HL-60 (cell line): ENCODE measurements at regions not wholly inside any gene's neighbourhood (a gene's known extent, or its start where the extent isn't known, plus 50 kb on each side); places are given as distances from the start of the nearest gene placed in this dataset.
A peak's percentile ranks its signal among the peaks of the same experiment; 100 is the strongest.

ENCODE experiments used
- CTCF ChIP-seq: IDR thresholded peaks from one replicate; pipeline ENCODE4 v1.5.1; 2011; ENCODE audit warnings: low read length, control low read depth, inconsistent platforms; ENCODE audit not compliant: insufficient read depth
- POLR2AphosphoS5 ChIP-seq: IDR thresholded peaks from 2 replicates; pipeline ENCODE4 v1.6.1; 2012; ENCODE audit warnings: low read depth

- TF ChIP-seq CTCF (no peak), POLR2AphosphoS5 (peak; percentile 28; the same call in 1 of the 2 replicates)
These were observed 175.4 kb downstream of the DLEU7 start for GRCh38 chr13:50668049-50668448.
